GM18861 (cell line): ENCODE measurements at regions not wholly inside any gene's neighbourhood (a gene's known extent, or its start where the extent isn't known, plus 50 kb on each side); places are given as distances from the start of the nearest gene placed in this dataset.

ENCODE experiments used
- ATAC-seq: cut with Tn5 transposase; IDR thresholded peaks from one replicate; pipeline ENCODE4 v1.9.1; 2021; ENCODE audit not compliant: unreplicated experiment

GRCh38 chr15:96243701-96244100, 86.8 kb upstream of the NR2F2 start:
- ATAC-seq = no peak

- no peak for ATAC-seq
Measured at GRCh38 chr15:96245252-96245651, 85.2 kb upstream of the NR2F2 start.

DNA sequence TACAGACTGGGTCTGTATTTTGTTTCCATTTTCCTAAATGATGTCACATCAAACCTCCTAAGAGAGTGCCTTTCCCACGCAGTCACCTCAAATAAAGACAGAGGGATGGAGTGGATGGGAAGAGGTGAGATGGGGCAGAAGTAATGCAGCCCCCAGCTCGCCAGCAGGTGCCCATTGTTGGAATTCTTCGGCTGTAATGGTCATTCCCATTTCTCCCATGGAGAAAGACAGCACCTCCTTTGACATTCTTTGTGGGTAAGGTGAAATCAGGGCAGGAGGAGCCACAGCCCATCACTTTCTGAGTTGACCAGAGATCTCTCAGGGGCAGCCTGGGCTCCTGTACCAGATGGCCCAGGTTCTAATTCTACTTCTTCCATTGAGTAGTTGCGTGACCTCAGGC, 84.4 kb upstream of the NR2F2 start:
- ATAC-seq = no peak

DNA sequence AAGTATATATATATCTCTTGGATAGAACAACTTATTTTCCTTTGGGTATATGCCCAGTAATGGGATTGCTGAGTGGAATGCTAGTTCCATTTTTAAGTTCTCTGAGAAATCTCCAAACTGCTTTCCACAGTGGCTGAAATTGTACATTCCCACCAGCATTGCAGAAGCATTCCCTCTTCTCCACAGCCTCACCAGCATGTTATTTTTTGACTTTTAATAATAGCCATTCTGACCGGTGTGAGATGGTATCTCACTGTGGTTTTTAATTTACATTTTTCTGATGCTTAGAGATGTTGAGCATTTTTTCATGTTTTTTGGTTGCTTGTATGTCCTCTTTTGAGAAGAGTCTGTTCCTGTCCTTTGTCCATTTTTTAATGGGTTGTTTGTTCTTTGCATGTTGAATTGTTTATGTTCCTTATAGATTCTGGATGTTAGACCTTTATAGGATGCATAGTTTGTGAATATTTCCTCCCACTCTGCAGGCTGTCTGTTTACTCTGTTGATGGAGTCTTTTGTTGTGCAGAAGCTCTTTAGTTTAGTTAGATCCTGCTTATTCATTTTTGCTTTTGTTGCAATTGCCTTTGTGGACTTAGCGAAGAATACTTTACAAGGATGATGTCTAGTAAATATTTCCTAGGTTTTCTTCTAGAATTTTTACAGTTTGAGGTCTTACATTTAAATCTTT, 82.7 kb upstream of the NR2F2 start:
- ATAC-seq = no peak

GRCh38 chr15:96252148-96252547, 78.4 kb upstream of the NR2F2 start:
- ATAC-seq = no peak

- ATAC-seq = no peak
Measured at GRCh38 chr15:96253006-96253747, 77.3 kb upstream of the NR2F2 start.

DNA sequence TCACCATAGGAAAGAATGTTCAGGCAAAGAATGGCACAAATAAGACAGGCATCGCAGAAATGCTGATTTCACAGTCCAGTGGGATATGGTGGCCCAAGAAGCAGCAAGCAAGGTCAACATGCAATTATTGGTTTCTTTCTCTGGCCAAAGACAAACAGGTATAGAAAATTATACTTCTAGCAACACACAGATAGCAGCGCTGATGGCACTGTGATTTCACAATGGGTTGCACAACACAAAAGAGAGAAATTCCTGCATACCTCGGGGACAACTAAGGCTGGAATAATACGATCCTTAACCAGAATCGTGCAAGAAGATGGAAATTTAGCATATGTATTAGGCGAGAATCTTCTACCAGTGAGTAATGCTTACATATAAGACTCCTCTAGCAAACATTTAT, 76.3 kb upstream of the NR2F2 start:
- no peak for ATAC-seq

- no peak for ATAC-seq
Measured at GRCh38 chr15:96255599-96255998, 74.9 kb upstream of the NR2F2 start.

GRCh38 chr15:96261575-96262034, 68.9 kb upstream of the NR2F2 start:
- ATAC-seq = peak; percentile 94

DNA sequence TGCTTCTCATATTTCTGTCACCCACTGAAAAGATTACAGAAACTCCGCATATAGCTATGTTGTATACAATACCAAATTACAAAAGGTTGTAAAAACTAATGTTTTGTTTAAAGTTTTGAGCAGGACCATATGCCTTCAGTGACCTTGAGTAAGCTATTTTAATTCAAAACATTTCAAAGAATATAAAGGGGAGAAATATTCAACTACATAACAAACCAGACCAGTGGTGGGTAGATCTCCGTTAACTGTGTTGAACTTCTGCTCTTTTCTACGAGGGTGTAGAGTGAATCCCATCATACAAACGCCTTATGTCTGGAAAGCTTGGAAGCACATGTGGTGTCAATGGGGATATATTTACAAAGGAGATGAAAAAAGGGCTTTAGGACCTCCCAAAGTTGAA, 68.4 kb upstream of the NR2F2 start:
- no peak for ATAC-seq

DNA sequence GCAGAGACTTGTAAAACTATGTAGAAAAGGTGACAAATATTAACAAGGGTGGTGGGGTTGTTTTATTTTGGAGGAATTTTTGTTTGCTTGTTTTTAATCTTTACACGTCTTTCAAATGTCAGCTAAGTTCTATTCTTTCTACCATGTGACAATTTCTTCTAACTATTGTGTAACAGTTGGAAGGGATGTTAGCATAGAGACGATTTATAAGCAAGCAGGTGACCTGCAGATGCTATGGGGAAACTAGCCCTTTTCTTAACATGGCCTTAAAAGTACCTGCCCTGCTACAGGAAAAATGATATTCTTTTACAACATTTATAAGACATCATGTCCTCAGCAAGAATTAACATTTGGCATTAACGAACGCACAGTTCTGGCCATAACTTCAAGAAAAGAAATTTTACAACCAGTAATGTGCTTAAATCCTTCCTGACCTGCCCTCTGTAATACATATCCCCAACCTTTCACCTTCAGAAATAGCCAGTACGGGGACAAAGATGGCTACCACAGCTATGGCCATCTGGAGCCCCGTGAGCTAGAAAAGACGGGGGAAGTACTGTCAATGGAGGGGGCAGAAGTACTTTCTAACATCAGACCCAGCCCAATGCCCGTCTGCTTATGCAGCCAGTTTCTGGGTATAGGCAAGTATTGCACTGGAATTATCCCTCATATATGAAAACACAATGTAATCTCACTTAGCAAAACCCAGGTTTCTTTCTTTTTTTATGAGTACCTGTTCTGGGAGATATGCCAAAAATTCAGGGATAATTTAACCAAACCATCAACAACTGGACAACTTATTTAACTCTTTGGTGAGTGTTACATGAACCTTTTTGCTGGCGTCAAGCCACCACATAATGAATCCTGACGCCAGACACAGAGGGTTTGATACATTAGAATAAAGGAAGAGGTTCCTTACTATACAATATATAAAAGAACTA, 67.7 kb upstream of the NR2F2 start:
- no peak for ATAC-seq

- ATAC-seq = no peak
Measured at GRCh38 chr15:96264351-96264798, 66.1 kb upstream of the NR2F2 start.

GRCh38 chr15:96264801-96265515, 65.5 kb upstream of the NR2F2 start:
- ATAC-seq = no peak

GRCh38 chr15:96266456-96266855, 64.0 kb upstream of the NR2F2 start:
- no peak for ATAC-seq

GRCh38 chr15:96267463-96267862, 63.0 kb upstream of the NR2F2 start:
- no peak for ATAC-seq

- ATAC-seq = no peak
Measured at GRCh38 chr15:96268442-96269204, 61.9 kb upstream of the NR2F2 start.

GRCh38 chr15:96270581-96271172, 59.8 kb upstream of the NR2F2 start:
- ATAC-seq = no peak

DNA sequence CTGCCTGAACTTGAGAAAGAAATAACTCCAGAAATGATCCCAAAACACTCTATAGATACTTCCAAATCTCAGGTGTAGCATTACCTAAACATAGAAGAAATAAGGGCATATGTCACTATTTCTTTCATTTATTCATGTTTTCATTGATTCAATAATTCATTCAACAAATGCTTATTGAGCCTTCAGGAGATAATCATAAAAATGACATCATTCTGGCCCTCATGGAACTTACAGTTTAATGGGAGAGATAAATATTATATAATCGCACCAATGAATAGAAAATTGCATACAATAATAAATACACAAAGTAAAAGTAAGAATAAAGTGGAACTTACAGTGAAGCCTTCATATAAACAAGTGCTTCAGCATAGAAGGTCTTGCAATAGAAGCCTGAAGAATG, 58.1 kb upstream of the NR2F2 start:
- ATAC-seq = no peak

- peak; percentile 57 for ATAC-seq
Measured at GRCh38 chr15:96273317-96274086, 57.0 kb upstream of the NR2F2 start.
